Fibroblast of the conjunctiva (primary cell): ENCODE measurements at regions not wholly inside any gene's neighbourhood (a gene's known extent, or its start where the extent isn't known, plus 50 kb on each side); places are given as distances from the start of the nearest gene placed in this dataset.

Experiments used
- DNase-seq: peaks from one replicate; pipeline ENCODE4 v3.0.0-alpha.2; 2010; ENCODE audit warnings: low read depth

DNA sequence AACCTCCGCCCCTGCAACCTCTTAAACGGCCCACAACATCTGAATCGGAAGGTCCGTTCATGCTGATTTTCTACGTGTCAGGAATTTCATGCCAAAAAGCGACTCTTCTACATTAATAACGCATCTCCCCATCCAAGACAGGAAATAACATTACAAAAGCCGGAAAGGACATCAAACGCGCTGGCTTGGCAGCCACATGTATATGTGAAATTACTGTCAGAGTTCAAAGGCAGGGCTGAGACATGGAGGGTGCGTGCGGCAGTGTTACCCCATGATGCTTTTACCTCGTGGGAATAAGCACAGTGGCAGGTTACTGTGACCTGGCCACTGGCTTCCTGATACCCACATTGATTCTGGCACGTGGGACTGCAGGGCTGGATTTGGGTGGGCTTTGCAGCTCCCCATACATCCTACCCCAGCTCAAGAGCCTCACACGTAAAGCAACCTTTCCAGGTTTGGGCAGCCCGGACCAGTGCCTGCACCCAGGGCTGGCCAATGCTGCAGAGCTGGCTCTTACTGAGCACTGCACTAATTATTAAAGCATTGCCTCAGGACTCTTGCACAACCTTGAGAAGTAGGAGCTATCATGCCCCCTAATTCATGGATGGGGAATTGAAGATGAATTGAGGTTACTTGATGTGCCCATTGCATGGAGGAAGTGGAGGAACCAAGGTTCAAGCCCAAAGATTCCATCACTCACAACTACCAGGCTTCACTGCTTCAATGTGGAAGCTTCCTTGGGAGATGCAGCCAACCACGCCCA, 120.6 kb upstream of the FOXF1 start:
- DNase-seq, result no peak

DNA sequence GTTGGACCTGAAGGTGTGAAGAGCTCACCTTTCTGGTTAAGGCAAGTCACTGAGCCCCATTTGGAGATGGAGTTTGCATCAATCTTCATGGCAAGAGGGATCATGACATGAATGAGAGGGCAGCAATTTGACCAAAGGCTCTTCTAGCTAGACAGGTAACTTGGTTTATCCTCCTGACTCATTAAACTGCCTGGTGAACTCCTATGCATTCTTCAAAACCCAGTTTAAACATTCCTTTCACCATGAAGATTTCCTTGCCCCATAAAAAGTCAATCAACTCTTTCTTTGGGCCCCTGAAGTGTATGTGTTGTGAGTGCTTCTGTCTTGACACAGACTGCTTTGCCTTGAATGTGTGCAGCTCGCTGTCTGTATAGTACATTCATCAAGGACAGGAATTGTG, 120.0 kb upstream of the FOXF1 start:
- DNase-seq, result no peak

DNA sequence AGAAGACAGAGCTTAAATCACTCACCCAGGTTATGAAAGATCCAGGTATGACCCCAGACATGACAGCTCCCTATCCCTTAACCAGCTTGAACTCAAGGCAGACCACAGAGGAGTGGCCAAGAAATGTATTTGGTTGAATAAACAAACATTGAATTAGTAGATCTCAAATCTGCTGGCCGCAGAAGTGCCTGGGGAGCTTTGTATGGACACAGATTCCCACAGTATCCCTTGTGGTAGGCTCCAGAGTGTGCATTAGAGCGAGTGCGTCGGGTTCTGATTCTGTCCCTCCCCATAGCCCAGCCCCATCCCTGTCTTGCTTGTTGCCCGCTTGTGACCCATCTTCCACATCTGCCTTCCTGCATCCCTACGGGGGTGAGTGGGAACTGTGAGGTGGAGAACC, 118.8 kb upstream of the FOXF1 start:
- no peak for DNase-seq

DNA sequence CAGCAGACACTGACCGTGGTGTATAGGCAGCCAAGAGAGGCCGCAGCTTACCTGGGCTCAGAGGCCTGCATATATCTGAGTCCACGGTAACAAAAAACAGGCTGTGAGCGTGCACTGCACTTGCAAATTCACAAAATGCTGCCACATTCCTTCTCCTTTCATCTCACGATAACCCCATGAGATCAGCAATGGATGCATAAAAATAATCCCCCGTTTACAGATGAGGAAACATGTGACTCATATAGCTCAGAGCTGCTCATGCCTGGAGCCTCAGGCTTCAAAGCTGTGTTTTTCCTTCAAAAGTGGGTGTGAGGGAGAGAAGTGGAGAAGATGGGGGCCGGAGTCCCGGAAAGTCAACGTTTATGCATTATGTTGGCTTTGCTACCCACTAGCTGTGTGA, 118.3 kb upstream of the FOXF1 start:
- no peak for DNase-seq

DNA sequence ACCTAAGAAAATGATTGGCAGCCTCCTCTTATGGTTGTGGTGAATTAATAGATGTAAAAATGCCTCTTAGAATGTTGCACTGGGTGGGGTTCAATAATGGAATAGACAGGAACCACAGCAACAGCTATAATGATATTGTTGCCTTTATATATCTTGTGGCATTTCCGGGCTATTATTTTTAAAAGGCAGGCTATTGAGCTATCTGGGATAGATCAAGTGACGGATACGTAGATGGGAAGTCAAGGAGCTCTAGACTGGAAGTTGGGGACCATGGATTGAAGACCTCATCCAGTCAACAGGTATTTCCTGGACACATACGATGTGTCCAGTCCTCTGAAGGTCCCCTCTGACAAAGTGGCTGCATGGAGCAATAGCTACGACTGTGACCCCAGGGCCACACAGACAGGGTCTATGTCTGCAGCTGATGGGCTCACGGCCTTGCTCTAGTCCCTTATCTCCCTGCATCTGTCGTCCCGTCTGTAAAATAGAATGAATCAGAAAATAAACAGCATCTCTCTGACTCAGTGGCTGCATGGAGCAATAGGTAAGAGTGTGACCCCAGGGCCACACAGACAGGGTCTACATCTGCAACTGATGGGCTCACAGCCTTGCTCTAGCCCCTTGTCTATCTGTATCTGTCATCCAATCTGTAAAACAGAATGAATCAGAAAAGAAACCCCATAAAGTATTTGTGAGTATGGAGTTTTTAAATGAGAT, 117.7 kb upstream of the FOXF1 start:
- no peak for DNase-seq

DNA sequence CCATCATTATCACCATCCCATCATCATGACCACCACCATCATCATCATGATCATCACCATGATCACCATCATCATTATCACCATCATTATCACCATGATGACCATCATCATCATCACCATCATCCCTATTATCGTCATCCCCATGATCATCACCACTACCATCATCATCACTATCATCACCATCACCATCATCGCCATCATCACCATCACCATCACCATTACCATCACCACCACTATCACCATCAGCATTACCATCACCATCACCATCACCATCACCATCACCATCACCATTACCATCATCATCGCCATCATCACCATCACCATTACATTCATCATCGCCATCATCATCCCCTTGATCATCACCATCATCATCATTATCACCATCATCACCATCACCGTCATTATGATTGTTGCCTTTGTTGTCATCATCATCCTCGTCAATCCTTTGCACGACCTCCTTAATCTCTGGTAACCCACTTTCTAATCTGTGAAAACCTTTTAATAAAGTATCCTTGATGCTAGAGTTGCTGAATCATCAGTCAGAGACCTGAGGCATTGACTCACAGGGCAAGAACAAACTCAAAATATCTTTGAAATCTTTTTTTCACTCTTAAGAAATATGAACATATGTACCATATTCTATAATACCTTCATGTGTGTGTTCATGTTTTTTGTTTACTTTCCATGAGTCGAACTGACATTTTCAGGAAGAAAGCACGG, 116.3 kb upstream of the FOXF1 start:
- DNase-seq, result no peak

DNA sequence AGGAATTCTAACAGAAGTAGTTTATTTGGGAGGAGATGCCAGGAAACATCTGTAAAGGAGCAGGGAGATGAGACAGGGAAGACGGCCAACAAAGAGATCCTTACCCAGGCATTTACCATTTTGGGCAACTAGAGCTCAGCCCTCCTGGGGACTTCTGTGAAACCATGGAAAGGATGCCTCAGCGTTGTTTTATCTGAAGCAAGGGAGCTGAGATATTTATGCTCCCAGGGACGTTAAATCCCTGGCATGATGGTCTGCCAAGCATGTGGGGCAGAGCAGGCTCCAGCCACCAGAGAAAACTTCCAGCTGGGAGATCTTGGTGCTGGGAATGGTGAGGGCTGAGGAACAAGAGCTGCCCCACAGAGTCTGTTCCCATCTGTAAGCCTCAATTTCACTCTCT, 114.8 kb upstream of the FOXF1 start:
- no peak for DNase-seq

DNA sequence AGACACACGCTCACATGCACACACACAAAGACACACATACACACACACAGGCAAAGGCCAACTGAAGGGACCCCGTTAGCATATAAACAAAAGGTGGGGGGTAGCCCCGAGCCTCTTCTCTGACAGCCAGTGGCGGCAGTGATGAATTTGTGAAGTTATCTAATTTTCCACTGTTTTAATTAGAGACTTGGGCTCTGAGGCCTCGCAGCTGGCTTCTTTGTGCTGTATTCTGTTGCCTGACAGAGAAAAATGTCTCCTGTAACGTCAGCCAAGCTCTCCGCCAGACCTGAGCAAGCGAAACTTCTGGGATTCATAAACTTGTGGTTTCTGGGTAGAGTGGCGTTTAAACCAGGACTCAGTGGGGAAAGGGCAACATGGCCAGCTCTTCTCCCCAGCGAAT, 113.9 kb upstream of the FOXF1 start:
- no peak for DNase-seq

DNA sequence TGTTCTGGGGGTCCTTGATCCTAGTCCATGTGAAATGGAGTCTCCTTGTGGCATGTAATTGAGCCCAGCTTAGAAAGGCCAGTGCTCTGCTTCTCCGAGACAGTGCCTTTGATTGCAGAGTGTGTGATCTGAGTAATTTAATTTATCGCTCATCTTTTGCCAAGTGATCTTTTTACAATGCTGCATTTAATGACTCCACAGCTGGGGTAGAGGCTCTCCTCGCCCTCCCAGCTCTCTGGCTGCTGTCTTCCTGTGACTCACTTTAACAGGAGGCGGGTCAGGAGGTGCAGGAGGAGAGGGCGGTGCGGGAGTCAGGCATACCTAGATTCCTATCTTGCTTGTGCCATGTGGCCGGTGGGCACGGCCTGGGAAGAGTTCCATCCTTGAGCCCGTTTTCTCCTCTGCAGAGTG, 113.4 kb upstream of the FOXF1 start:
- no peak for DNase-seq

DNA sequence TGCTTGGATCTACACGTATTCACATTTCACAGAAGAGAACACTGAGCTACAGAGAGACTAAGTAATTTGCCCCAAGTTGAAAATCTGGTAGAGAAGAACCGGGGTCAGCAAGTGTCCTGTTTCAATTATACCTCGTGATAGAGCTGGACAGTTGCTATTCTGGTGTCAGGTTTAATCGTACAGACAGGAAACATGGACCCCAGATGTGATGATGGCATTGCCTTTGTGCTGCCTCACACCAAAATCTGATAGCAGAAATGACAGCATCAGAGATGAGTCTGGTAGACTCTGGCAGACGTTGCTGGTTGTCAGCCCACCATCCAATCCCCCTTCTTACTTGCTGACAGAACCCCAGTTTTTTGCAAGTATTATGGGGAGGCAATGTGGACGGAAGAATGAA, 112.1 kb upstream of the FOXF1 start:
- DNase-seq, result no peak

DNA sequence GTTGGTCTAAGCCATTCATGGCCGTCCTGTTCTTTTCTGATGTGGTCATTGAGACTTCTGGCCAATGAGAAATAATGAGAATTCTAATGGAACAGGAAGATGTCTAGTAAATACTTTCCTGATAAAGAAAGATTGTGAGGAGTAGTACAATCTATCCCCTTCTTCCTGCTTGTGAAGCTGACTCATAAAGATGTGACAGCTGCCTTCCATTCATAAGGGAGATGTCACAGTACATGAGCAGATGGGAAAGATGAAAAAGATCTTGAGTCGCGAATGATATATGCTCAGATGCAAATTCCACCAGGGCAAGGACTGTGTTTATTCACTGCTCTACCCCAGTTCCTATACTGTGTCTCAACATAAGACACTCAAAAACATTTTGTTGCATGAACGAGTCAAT, 111.7 kb upstream of the FOXF1 start:
- DNase-seq, result no peak

DNA sequence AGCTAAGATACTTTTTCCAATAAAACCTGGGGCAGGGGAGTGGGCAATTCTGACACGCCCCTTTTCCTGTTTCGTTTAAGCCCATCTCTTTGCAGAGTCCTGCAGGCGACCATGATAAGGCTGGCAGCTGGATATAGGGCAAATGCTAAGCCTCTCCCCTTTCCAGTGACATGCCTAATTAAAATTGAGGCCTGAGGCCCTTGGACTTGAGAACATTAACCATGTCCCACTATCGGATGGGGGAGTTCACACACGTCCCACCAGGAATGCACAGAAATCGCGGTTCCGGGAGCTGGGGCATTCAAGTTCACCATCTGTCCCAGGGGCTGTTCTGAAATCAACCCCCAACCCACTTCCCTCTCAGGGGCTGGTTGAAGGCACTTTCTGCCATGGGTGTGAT, 109.2 kb upstream of the FOXF1 start:
- no peak for DNase-seq

DNA sequence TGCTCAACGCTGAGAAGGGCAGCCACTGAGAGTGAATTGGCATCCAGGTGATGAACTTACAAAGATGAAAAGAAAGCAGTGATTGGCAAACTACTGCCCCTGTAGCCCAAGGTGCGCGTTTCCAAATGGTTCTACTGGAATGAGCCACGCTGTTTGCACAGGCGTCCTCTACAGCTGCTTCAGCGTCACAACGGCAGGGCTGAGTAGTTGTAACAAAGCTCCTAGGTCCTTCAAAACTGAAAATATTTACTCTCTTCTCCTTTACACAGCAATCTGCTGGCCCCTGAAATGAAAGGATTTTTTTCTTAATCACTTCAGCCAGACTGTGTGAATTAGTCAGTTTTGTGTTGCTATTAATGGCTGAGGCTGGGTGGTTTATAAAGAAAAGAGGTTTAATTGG, 107.2 kb upstream of the FOXF1 start:
- DNase-seq, result no peak

DNA sequence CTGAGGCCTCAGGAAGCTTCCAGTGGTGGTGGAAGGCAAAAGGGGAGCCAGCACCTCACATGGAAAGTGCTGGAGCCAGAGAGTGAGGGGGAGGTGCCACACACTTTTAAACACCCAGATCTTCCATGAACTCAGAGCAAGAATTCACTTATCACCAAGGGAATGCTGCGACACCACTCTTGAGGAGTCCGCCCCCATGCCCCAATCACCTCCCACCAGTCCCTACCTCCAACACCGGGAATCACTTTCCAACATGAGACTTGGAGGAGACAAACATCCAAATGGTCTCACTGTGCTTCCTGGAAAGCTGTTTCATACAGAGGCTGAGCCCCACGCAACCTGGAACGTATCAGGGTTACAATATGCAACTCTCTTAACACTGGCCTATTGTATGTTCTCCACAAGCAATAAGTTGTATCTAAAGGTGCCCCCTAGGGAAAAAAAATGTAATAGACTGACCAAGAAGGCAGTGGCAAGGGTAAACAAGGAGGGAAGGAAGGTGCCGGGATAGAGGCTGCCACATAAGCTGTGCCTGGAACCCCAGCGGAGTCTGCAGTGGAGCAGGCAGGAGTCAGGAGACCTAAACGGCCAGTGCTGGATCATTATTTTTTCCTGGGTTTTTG, 106.7 kb upstream of the FOXF1 start:
- DNase-seq, result no peak

DNA sequence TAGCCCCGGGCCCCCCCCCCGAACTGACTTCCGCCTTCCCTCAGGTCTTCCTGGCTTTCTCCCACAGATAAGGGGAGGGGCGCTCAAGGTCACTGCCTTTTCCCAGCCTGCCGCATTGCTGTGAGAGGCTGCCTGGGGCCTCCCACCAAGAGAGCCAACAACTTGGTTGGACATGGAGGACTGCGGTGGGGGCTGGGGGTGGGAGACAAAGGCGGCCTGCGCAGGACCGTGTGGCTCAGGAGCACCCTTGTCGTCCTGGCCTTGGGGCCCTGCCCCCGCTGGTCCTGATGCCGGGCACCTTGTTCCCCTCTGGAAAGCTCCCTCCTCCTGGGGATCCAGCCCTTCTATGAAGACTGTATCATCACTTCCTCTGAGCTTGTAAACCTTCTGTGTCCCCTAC, 105.6 kb upstream of the FOXF1 start:
- DNase-seq, result no peak

DNA sequence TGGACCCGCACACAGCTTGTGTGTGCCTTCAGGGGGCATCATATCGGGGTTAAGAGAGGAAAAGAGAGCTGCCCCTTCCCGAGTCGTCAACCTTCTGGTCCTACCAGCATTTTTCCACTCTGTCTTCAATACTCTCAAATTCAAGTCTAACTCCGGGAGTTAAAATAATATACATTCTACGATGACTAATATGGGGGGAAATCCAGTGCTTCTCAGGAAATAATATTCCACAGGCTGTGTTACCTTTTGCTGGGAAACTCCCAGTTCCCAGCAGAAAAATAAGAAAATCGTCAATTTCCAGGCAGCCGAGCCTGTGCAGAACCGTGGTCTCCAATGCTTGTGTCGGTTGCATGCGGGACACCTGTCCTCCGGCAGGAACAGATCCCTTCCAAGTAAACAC, 105.0 kb upstream of the FOXF1 start:
- no peak for DNase-seq

DNA sequence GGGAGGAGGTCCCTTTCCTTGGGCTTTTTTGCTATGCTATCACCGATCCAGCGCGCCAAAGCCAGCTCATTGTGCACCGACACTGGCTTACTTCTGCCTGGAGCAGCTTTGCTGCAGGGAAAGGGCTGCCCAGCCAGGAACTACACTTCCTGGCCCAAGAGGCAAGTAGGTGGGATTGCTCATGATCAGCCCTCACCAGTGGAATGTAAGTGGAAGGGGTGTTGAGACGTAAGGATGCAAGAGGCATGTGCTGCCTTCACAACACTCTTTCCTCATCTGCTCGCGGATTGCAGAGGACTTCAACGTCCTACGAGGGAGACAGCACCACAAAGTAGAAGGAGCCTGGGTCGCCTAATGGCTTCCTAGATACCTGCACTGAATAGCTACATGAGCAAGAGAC, 104.3 kb upstream of the FOXF1 start:
- DNase-seq, result no peak

DNA sequence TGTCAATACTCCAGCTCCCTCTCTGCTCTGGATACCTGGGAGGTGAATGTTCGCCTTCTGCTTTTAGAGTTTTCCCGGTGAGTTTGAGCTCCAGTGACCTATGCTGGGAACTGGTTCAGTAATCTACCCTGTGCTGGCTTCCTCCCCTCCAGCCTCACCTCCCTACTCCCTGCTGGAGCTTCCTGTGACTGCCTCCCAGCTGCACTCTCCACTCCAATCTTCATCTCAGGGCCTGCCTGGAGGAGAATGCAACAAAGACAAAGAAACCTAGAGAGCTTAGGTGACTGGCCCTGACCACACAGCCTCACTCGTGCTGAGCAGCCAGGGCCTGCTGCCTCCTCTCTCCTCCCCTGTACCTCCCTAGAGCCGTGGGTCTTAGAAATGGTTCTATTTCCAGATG, 101.6 kb upstream of the FOXF1 start:
- DNase-seq, result no peak

DNA sequence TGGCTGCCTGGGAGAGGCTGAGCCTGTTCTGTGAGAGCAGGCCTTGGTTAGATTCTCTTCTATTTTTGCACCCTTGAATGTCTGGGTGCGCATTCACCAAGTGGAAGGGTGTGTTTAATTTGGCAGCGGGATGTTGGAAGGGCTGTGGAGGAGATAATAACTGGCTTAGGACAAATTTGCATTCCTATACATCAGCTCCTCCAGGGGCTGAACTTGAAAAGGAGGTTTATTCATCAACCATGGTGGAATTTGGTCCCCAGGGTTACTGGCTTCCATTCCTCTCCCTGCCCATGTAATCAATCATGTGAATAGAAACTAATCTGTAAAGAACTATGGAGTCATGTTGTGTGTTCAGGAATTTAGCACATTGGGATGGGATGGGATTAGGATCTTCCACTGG, 100.2 kb upstream of the FOXF1 start:
- no peak for DNase-seq

DNA sequence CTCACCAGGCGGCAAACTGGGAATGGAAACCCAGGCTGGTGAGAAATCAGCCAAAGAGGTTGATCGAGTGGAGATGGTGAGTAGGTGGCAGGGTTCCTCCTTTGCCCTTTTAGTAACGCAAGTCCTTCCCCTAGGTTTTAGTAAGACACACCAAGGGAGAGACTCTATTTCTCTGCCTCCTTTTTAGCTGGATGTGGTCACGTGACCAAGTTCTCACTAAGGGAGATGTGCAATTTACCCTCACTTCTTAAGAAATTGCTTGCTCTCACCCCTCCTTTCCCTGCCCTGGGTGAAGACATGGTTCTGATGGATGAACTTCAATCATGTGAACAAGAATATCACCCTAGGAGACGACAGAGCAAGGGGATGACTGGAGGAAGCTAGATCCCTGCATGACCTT, 99.8 kb upstream of the FOXF1 start:
- no peak for DNase-seq

DNA sequence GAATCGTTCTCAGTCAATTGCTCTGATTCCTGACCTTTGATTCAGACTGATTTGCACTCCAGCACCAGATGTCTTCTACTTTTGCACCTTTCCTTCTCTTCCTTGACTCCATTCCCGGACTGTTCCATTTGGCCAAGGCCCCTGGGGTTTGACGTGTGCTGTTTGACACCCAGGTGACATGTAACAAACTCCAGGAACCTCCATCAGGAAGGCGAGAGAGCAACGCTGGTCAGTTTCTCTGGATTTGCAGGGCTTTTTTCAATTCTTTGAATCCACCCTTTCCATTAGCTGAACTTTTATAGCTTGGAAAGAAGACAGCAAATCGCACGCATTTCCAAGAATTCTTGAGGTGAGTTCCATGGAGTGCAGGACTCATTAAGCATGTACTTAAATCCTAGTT, 98.4 kb upstream of the FOXF1 start:
- no peak for DNase-seq

DNA sequence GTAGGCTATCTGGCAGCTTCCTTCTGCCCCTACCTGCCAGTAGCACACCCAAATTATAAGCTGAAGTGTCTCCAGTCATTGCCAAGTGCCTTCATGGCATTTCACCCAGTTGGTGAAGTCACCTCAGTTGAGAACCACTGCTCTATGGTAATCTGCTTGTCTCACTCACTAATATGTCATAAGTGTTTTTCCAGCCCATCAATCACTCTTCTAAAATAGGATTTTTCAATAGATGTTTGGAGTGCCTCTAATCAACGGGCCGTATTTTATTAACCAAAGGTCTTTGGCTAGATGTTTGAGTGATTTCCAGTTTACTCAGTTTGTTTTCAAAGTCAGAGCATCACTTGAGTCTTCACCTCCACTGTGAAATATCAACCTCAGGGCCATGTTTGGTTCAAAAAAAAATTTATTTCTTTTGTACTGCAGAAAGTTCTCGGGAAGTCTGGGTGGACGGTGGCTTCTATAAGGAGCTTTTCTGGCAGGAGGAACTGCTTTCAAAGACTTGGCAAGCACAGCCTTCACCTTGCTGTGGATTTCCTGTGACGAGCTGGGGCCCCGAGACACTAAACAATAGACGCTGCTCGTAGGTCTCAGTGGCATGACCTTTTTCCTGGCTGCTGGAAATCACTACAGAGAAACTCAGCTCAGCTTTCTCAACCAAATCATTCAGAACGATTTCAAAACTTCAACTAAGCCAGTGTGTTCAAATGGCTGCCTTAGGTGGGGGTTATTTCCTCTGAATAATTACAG, 95.2 kb upstream of the FOXF1 start:
- no peak for DNase-seq
